H9 (cell line): ENCODE measurements at regions not wholly inside any gene's neighbourhood (a gene's known extent, or its start where the extent isn't known, plus 50 kb on each side); places are given as distances from the start of the nearest gene placed in this dataset.

ENCODE experiments used
- DNase-seq: peaks from one replicate; pipeline ENCODE4 v3.0.0-alpha.2; 2017
- H2AFZ ChIP-seq: one replicate; pipeline ENCODE4 v1.6.1; 2013; ENCODE audit warnings: mild to moderate bottlenecking, low read length, control low read depth, moderate library complexity
- H2AK5ac ChIP-seq: 2 replicates; pipeline ENCODE4 v1.6.1; 2013; ENCODE audit warnings: low read length, control low read depth, mixed read lengths; ENCODE audit not compliant: insufficient read length
- H2BK120ac ChIP-seq: one replicate; pipeline ENCODE4 v1.6.1; 2013; ENCODE audit warnings: low read depth, mild to moderate bottlenecking, low read length, control low read depth, inconsistent platforms; ENCODE audit not compliant: poor library complexity, severe bottlenecking
- H2BK12ac ChIP-seq: 2 replicates; pipeline ENCODE4 v1.6.1; 2013; ENCODE audit warnings: low read length, control low read depth, mixed read lengths, low read depth; ENCODE audit not compliant: insufficient read length
- H2BK15ac ChIP-seq: 2 replicates; pipeline ENCODE4 v1.6.1; 2013; ENCODE audit warnings: low read depth, low read length, control low read depth
- H2BK20ac ChIP-seq: one replicate; pipeline ENCODE4 v1.6.1; 2013; ENCODE audit warnings: low read depth, mild to moderate bottlenecking, low read length, control low read depth, inconsistent platforms; ENCODE audit not compliant: poor library complexity, severe bottlenecking
- H2BK5ac ChIP-seq: 2 replicates; pipeline ENCODE4 v1.6.1; 2013; ENCODE audit warnings: low read length, control low read depth, mixed read lengths; ENCODE audit not compliant: insufficient read length
- H3K14ac ChIP-seq: 2 replicates; pipeline ENCODE4 v1.6.1; 2013; ENCODE audit warnings: low read length, control low read depth; ENCODE audit not compliant: insufficient read depth
- H3K18ac ChIP-seq: 2 replicates; pipeline ENCODE4 v1.6.1; 2013; ENCODE audit warnings: low read depth, mild to moderate bottlenecking, mixed read lengths, low read length, control low read depth; ENCODE audit not compliant: insufficient read length
- H3K23ac ChIP-seq: 2 replicates; pipeline ENCODE4 v1.6.1; 2013; ENCODE audit warnings: low read length, control low read depth, mixed read lengths, low read depth; ENCODE audit not compliant: insufficient read length
- H3K23me2 ChIP-seq: 2 replicates; pipeline ENCODE4 v1.6.1; 2013; ENCODE audit warnings: low read depth, mild to moderate bottlenecking, mixed read lengths, low read length, control low read depth; ENCODE audit not compliant: insufficient read length, poor library complexity, severe bottlenecking
- H3K27ac ChIP-seq: 2 replicates; pipeline ENCODE4 v1.5.1; 2013; ENCODE audit warnings: low read length, control low read depth, mixed read lengths, low read depth; ENCODE audit not compliant: insufficient read length
- H3K27me3 ChIP-seq: 2 replicates; pipeline ENCODE4 v1.6.1; 2013; ENCODE audit warnings: low read length, control low read depth, inconsistent platforms; ENCODE audit not compliant: insufficient read depth
- H3K4ac ChIP-seq: 2 replicates; pipeline ENCODE4 v1.6.1; 2013; ENCODE audit warnings: low read depth, mild to moderate bottlenecking, control low read depth, inconsistent platforms, low read length, moderate library complexity
- H3K4me1 ChIP-seq: 2 replicates; pipeline ENCODE4 v1.6.1; 2013; ENCODE audit warnings: low read length, control low read depth, inconsistent platforms; ENCODE audit not compliant: insufficient read depth
- H3K4me2 ChIP-seq: 2 replicates; pipeline ENCODE4 v1.6.1; 2013; ENCODE audit warnings: low read length, control low read depth, mixed read lengths; ENCODE audit not compliant: insufficient read length, insufficient read depth
- H3K56ac ChIP-seq: 2 replicates; pipeline ENCODE4 v1.6.1; 2013; ENCODE audit warnings: low read depth, mild to moderate bottlenecking, mixed read lengths, low read length, control low read depth; ENCODE audit not compliant: insufficient read length
- H3K79me1 ChIP-seq: 2 replicates; pipeline ENCODE4 v1.6.1; 2013; ENCODE audit warnings: low read depth, mild to moderate bottlenecking, moderate library complexity, low read length, control low read depth, inconsistent platforms; ENCODE audit not compliant: insufficient read depth, poor library complexity, severe bottlenecking
- H3K79me2 ChIP-seq: 2 replicates; pipeline ENCODE4 v1.6.1; 2013; ENCODE audit warnings: low read length, control low read depth, inconsistent platforms; ENCODE audit not compliant: insufficient read depth
- H3K9ac ChIP-seq: 2 replicates; pipeline ENCODE4 v1.6.1; 2013; ENCODE audit warnings: low read length, control low read depth, mixed read lengths; ENCODE audit not compliant: insufficient read length; ENCODE audit errors: extremely low read depth
- H3K9me3 ChIP-seq: one replicate; pipeline ENCODE4 v1.6.1; 2013; ENCODE audit warnings: low read depth, low read length, inconsistent platforms; ENCODE audit not compliant: control insufficient read depth
- H3T11ph ChIP-seq: one replicate; pipeline ENCODE4 v1.6.1; 2013; ENCODE audit warnings: mild to moderate bottlenecking, low read length, control low read depth, inconsistent platforms
- H4K20me1 ChIP-seq: one replicate; pipeline ENCODE4 v1.6.1; 2013; ENCODE audit not compliant: control insufficient read depth, insufficient read length, insufficient read depth
- H4K5ac ChIP-seq: 2 replicates; pipeline ENCODE4 v1.6.1; 2013; ENCODE audit warnings: low read depth, mild to moderate bottlenecking, mixed read lengths, low read length, control low read depth; ENCODE audit not compliant: insufficient read length
- H4K8ac ChIP-seq: replicated peaks from 2 replicates; pipeline ENCODE4 v1.6.1; 2013; ENCODE audit warnings: low read length, control low read depth, mixed read lengths, low read depth; ENCODE audit not compliant: insufficient read length
- H4K91ac ChIP-seq: 2 replicates; pipeline ENCODE4 v1.6.1; 2013; ENCODE audit warnings: low read depth, mild to moderate bottlenecking, moderate library complexity, mixed read lengths, low read length, control low read depth; ENCODE audit not compliant: insufficient read length
- H3K27ac Mint-ChIP-seq, 3 experiments: 2 replicates in 2 of 3; 3 replicates in 1 of 3; pipeline ENCODE4 v1.8.0; 2020 to 2021; ENCODE audit warnings: mixed read lengths in 3 of 3, mild to moderate bottlenecking in 1 of 3, moderate library complexity in 1 of 3
- H3K27me3 Mint-ChIP-seq: 2 replicates; pipeline ENCODE4 v1.8.0; 2021; ENCODE audit warnings: low read depth, mild to moderate bottlenecking, moderate library complexity, mixed read lengths
- H3K36me3 Mint-ChIP-seq, 3 experiments: 2 replicates in 2 of 3; 3 replicates in 1 of 3; pipeline ENCODE4 v1.8.0; 2020 to 2021; ENCODE audit warnings: low read depth in 3 of 3, mixed read lengths in 3 of 3; ENCODE audit not compliant: insufficient read depth in 1 of 3
- H3K4me1 Mint-ChIP-seq, 2 experiments: 2 replicates each; pipeline ENCODE4 v1.8.0; 2020; ENCODE audit warnings: mixed read lengths in 2 of 2
- H3K4me3 Mint-ChIP-seq, 2 experiments: 2 replicates in 1 of 2; 3 replicates in 1 of 2; pipeline ENCODE4 v1.8.0; 2020 to 2021; ENCODE audit warnings: mild to moderate bottlenecking in 2 of 2, mixed read lengths in 2 of 2, moderate library complexity in 1 of 2
- H3K9me3 Mint-ChIP-seq, 2 experiments: 2 replicates in 1 of 2; 3 replicates in 1 of 2; pipeline ENCODE4 v1.8.0; 2020; ENCODE audit warnings: mild to moderate bottlenecking in 2 of 2, mixed read lengths in 2 of 2, moderate library complexity in 1 of 2
- WGBS: extraction: QIAGEN DNeasy Blood & Tissue Kit; methylation state at CpG from one replicate; pipeline ENCODE4 v1.1.7; 2013; ENCODE audit warnings: missing lambda C conversion rate, low lambda C conversion rate, mixed read lengths; ENCODE audit not compliant: insufficient read length; ENCODE audit errors: extremely low coverage; 5-methylcytosine and 5-hydroxymethylcytosine counted together
- TF ChIP-seq, protein P1 (sequence below): fragments of 200-600 bp; sonication (generic); conservative IDR thresholded peaks from 3 replicates; pipeline ENCODE4 v1.8.0; 2021; ENCODE audit warnings: antibody characterized with exemption, mild to moderate bottlenecking

DNA sequence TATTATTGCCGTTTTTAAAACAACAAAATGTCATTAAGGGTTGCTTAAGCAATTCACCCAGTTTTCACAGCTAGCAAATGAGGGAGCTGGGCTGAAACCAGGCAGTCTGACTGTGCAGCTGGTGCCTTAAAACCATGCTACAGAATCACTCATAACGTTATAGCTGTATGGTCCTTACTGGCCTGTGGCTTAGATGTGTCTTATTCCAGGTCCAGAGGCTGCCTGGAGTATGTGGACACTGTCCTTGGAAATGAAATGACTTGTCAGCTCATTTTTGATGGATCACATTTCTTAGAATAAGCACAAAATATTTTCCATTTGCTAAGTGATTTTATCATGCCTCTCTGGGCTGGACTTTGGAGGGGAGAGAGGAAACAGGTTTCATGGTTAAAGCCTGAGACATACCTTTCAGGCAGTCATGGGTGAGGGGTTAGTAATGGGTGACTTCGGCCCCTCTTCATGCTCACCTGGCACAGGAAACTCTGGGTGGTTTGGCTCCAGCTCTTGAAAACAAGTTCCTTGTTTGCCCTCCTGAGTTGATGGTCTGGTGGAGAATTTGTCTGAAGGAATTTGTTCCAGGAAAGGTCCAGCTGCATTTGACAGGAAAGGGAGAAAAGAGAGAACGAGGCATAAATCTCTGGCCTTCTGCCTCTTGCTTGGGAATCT lies 823.2 kb downstream of the DHX35 start:
- Histone ChIP-seq H3K9me3 (peaks cover 4% of the 10 kb centered on the region), H3K4me1 (no peaks in the 10 kb centered on the region), H3K9ac (no peak overlapping the region), H3K4ac (no peak overlapping the region), H2BK12ac (no peak overlapping the region), H4K20me1 (no peaks in the 10 kb centered on the region), H3K23ac (no peak overlapping the region), H2AFZ (no peak overlapping the region), H3K14ac (no peak overlapping the region), H2BK15ac (no peak overlapping the region), H3T11ph (no peak overlapping the region), H3K56ac (no peak overlapping the region), H3K18ac (no peak overlapping the region), H2AK5ac (no peak overlapping the region), H3K4me2 (no peak overlapping the region), H3K27me3 (no peaks in the 10 kb centered on the region; the same call in 1 of the 2 replicates), H3K79me1 (no peaks in the 10 kb centered on the region), H4K5ac (no peak overlapping the region), H2BK20ac (no peak overlapping the region), H3K79me2 (no peaks in the 10 kb centered on the region), H2BK5ac (no peak overlapping the region), H2BK120ac (no peak overlapping the region), H3K23me2 (no peaks in the 10 kb centered on the region), H4K91ac (no peak overlapping the region), H4K8ac (no peak overlapping the region), H3K27ac (no peak overlapping the region)
- Mint-ChIP-seq H3K27me3 (no peaks in the 10 kb centered on the region; the same call in 1 of the 2 replicates), H3K4me1 (peaks cover 0 to 6% of the 10 kb centered on the region in 2 experiments; a peak in 1 of 4 replicates), H3K27ac (peak overlapping the region in 1 of 3 experiments; percentile 3; a peak in 1 of 7 replicates), H3K36me3 (peaks cover 2 to 6% (median 3%) of the 10 kb centered on the region in 3 experiments; a peak in 4 of 7 replicates), H3K4me3 (no peak overlapping the region), H3K9me3 (peaks cover 5 to 8% of the 10 kb centered on the region in 2 experiments; a peak in 3 of 5 replicates)
- TF ChIP-seq, protein P1, sequence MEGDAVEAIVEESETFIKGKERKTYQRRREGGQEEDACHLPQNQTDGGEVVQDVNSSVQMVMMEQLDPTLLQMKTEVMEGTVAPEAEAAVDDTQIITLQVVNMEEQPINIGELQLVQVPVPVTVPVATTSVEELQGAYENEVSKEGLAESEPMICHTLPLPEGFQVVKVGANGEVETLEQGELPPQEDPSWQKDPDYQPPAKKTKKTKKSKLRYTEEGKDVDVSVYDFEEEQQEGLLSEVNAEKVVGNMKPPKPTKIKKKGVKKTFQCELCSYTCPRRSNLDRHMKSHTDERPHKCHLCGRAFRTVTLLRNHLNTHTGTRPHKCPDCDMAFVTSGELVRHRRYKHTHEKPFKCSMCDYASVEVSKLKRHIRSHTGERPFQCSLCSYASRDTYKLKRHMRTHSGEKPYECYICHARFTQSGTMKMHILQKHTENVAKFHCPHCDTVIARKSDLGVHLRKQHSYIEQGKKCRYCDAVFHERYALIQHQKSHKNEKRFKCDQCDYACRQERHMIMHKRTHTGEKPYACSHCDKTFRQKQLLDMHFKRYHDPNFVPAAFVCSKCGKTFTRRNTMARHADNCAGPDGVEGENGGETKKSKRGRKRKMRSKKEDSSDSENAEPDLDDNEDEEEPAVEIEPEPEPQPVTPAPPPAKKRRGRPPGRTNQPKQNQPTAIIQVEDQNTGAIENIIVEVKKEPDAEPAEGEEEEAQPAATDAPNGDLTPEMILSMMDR, result no peak
- WGBS, result no CpG with 5 or more reads among the region's 4 CpGs
- no peak for DNase-seq
